ENCODE measurements at regions not wholly inside any gene's neighbourhood (a gene's known extent, or its start where the extent isn't known, plus 50 kb on each side); places are given as distances from the start of the nearest gene placed in this dataset.

DNA sequence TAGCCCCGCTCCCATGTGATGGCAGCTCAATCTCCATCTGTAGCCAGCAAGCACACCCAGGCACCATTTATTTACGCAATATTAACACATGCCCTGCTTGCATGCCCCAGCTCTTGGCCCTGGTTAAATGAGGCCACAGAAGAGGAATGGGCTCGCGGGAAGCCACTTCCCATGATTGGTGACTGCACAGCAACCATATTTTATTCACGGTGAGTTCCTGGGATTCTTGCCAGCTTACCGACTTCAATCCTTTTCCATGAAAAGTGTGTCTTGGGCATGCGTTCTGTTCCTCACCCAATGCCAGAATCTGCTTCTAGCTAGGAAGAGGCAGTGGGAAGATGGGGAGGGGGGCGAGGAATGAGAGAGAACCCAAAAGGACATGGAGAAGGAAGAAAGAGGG, 54.7 kb downstream of the PITPNM2 start:
- no peak overlapping the region for H3K4me3 ChIP-seq (ENCODE audit: insufficient read depth, low read depth, low read length)
- H3K9me3 ChIP-seq (ENCODE audit: insufficient read depth, low read depth, low read length) = peaks cover 5% of the 10 kb centered on the region
- Mint-ChIP-seq H3K27ac (ENCODE audit: unreplicated experiment) (no peak overlapping the region), H3K36me3 (ENCODE audit: low read depth, unreplicated experiment) (peaks cover 2% of the 10 kb centered on the region), H3K9me3 (ENCODE audit: unreplicated experiment) (no peaks in the 10 kb centered on the region), H3K4me3 (ENCODE audit: unreplicated experiment) (no peak overlapping the region), H3K27me3 (ENCODE audit: low read depth, unreplicated experiment) (peaks cover 2% of the 10 kb centered on the region), H3K4me1 (ENCODE audit: low read depth, unreplicated experiment) (peaks cover 5% of the 10 kb centered on the region)
- no peak overlapping the region for H2AFZ ChIP-seq (ENCODE audit: low read depth, low read length)
- no peak overlapping the region for H3K9ac ChIP-seq (ENCODE audit: low read length)
- peaks cover 13% of the 10 kb centered on the region for H3K4me1 ChIP-seq (ENCODE audit: insufficient read depth, low read length)
- no peak overlapping the region for H3K4me2 ChIP-seq (ENCODE audit: low read length)
- no peak overlapping the region for H3K27ac ChIP-seq (ENCODE audit: low read depth, low read length)
- DNase-seq (ENCODE audit: low read depth) (no peak), FAIRE-seq (no peak)
- peaks cover 8% of the 10 kb centered on the region for H3K27me3 ChIP-seq (ENCODE audit: insufficient read depth, low read length)
- H3K79me2 ChIP-seq (ENCODE audit: insufficient read depth, low read length) = no peaks in the 10 kb centered on the region
- peaks cover 64% of the 10 kb centered on the region for H4K20me1 ChIP-seq (ENCODE audit: insufficient read depth, low read length)
- TF ChIP-seq EZH2 (IDR thresholded peaks at IDR 0.05; ENCODE audit: insufficient read depth, low read length) (no peak), CTCF (IDR thresholded peaks at IDR 0.05; ENCODE audit: insufficient read depth, low read depth, low read length) (no peak)
- no peaks in the 10 kb centered on the region for H3K36me3 ChIP-seq (ENCODE audit: insufficient read depth, low read length)

DNA sequence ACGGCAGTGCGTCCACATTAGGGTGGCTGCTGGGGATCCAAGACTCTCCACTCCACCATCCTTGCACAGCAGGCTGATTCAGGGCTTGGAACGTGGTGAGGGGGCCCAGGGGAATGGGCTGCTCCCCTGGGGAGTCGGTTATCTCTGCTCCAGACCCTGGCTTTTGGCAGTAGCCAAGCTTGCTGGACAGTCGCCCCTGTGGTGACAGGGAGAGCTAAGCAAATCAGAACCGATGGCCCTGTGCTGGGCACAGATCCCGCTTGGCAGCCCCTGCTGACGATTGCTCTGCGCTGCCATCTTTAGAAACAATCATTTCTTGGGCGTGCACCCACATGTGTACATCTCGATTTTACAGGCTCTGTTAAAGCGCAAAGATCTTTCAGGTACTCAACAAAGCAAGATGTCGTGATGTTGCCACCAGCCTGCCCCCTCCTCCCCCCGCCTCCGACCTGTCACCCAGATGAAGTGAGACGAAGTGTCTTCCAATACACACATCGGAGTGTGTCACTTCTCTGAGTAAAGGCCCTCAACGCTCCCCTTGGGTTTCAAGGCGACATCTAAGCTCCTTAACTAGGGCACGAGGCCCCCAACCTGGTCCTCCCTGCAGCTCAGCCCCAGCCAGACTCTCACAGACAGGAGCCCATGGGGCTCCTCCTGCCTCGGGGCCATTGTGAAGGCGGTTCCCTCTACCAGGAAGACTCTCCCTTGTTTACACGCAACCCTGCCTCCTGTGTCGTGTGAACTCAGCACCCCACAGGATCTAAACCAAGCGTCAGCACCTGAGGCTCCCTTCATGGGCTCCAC, 55.6 kb downstream of the PITPNM2 start:
- Histone ChIP-seq H2AFZ (ENCODE audit: low read depth, low read length) (no peak overlapping the region), H3K9me3 (ENCODE audit: insufficient read depth, low read depth, low read length) (peaks cover 12% of the 10 kb centered on the region), H3K79me2 (ENCODE audit: insufficient read depth, low read length) (no peaks in the 10 kb centered on the region), H3K36me3 (ENCODE audit: insufficient read depth, low read length) (no peaks in the 10 kb centered on the region), H3K27ac (ENCODE audit: low read depth, low read length) (no peak overlapping the region), H3K4me1 (ENCODE audit: insufficient read depth, low read length) (peaks cover 13% of the 10 kb centered on the region), H3K9ac (ENCODE audit: low read length) (no peak overlapping the region), H3K4me2 (ENCODE audit: low read length) (peak overlapping the region; percentile 21), H4K20me1 (ENCODE audit: insufficient read depth, low read length) (peaks cover 56% of the 10 kb centered on the region), H3K4me3 (ENCODE audit: insufficient read depth, low read depth, low read length) (no peak overlapping the region), H3K27me3 (ENCODE audit: insufficient read depth, low read length) (peaks cover 8% of the 10 kb centered on the region)
- DNase-seq (ENCODE audit: low read depth) = no peak
- Mint-ChIP-seq H3K27me3 (ENCODE audit: low read depth, unreplicated experiment) (peaks cover 2% of the 10 kb centered on the region), H3K9me3 (ENCODE audit: unreplicated experiment) (no peaks in the 10 kb centered on the region), H3K4me1 (ENCODE audit: low read depth, unreplicated experiment) (peaks cover 5% of the 10 kb centered on the region), H3K36me3 (ENCODE audit: low read depth, unreplicated experiment) (peaks cover 2% of the 10 kb centered on the region), H3K27ac (ENCODE audit: unreplicated experiment) (no peak overlapping the region), H3K4me3 (ENCODE audit: unreplicated experiment) (no peak overlapping the region)
- TF ChIP-seq EZH2 (IDR thresholded peaks at IDR 0.05; ENCODE audit: insufficient read depth, low read length) (no peak), CTCF (IDR thresholded peaks at IDR 0.05; ENCODE audit: insufficient read depth, low read depth, low read length) (no peak)
- no peak for FAIRE-seq

Data from astrocyte (in vitro differentiated cells and primary cell).